ENCODE measurements at regions not wholly inside any gene's neighbourhood (a gene's known extent, or its start where the extent isn't known, plus 50 kb on each side); places are given as distances from the start of the nearest gene placed in this dataset.
"Not testable (repeated sequence)": the region's sequence is repeated elsewhere in the genome, so short reads cannot be mapped to it uniquely, and the experiment has no call there.

DNA sequence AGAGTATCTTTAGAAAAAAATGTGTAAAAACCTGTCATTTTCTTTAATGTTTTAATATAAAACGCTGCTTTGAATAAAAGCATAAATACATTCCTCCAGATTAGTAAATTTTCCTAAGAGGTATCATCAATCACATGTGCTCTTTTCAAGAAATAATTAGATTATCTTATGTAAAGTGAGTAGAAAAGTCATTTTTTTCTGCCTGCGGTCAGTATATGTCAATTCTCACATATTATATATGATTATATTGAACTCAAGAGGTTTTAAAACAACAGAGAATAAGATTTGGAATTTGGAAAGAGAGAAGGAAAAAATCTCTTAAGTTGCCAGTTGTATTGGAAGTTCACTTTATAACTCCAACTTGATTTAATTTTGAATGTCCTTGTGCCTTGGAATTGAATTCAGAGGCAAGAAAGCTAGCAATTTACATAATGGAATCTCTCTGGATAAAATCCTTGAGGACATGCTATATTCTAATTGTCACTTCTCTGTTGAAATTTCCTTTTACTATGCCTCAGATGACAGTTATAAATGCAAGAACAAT lies 740.1 kb upstream of the SPRY2 start:
- TF ChIP-seq, protein P1, sequence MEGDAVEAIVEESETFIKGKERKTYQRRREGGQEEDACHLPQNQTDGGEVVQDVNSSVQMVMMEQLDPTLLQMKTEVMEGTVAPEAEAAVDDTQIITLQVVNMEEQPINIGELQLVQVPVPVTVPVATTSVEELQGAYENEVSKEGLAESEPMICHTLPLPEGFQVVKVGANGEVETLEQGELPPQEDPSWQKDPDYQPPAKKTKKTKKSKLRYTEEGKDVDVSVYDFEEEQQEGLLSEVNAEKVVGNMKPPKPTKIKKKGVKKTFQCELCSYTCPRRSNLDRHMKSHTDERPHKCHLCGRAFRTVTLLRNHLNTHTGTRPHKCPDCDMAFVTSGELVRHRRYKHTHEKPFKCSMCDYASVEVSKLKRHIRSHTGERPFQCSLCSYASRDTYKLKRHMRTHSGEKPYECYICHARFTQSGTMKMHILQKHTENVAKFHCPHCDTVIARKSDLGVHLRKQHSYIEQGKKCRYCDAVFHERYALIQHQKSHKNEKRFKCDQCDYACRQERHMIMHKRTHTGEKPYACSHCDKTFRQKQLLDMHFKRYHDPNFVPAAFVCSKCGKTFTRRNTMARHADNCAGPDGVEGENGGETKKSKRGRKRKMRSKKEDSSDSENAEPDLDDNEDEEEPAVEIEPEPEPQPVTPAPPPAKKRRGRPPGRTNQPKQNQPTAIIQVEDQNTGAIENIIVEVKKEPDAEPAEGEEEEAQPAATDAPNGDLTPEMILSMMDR (conservative IDR thresholded peaks at IDR 0.05), result no peak
- no peak for TF ChIP-seq ZFX (IDR thresholded peaks at IDR 0.05)

DNA sequence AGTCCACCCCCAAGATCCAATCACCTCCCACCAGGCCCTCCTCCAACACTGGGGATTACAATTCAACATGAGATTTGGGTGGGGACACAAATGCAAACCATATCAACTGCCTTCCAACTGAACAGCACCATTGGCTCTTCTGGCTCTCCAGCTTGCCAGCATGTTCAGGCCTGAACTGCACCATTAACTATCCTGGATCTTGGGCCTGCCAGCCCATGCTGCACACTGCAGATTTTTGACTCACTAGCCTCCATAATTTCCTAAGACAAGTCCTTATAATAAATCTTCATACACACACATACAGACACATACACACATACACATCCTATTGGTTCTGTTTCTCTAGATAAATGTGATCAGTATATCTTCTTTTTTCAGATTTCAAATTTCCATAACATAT lies 737.1 kb upstream of the SPRY2 start:
- no peak overlapping the region for H3K27ac ChIP-seq
- TF ChIP-seq, protein P1 (conservative IDR thresholded peaks at IDR 0.05), result no peak
- TF ChIP-seq ZFX (IDR thresholded peaks at IDR 0.05), result no peak

More for the DNA sequence above, 740.1 kb upstream of the SPRY2 start:
- H3K27ac ChIP-seq, result no peak overlapping the region

GRCh38 chr13:81069822-81070221 lies 728.9 kb upstream of the SPRY2 start:
- H3K27ac ChIP-seq, result not testable (repeated sequence)

DNA sequence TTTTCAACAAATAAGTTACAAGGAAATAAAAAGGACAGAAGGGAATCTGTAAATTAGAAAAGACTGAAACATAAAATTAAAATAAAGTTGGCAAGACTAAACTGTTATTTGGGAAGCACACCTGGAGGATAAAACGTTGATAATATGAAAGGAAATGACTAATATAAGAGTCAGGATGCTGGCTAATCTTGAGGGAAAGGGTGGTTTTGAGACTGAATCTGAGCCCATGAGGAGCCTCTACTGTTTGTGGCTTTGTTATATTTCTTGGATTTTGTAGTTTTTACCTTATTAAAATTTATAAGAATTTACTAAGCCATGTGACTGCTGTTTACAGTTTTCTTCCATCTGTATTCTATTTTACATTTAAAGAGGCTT lies 718.0 kb upstream of the SPRY2 start:
- no peak for TF ChIP-seq ZFX (IDR thresholded peaks at IDR 0.05)
- TF ChIP-seq, protein P1 (conservative IDR thresholded peaks at IDR 0.05), result no peak
- no peak overlapping the region for H3K27ac ChIP-seq

DNA sequence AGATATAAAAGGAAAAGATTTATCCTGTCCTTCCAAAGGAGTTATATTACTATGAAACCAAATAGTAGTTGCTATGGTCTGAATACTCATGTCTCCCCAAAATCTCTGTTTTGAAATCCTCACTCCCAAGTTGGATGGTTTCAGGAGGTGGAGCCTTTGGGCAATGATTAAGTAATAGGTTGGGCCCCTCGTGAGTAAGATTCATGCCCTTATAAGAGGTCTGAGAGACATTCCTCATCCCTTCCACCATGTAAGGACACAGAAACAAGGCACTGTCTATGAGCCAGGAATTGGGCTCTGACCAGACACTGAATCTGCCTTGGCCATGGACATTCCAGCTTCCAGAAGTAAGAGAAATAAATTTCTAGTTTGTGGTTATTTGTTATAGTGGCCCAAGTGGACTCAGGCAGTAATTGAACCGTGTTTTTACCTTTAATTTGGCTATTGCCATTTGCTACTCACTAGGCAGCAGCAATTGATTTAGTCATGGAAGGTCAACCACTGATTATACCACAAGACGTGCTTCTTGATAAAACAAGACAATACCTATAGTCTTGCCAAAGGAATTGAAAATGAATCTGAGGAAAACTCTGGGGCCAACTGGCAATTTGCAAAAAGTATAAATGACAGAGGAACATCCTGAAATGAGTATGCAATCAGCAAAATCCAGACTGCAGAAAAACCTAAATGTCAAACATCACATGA lies 717.4 kb upstream of the SPRY2 start:
- TF ChIP-seq, protein P1 (conservative IDR thresholded peaks at IDR 0.05), result no peak
- no peak for TF ChIP-seq ZFX (IDR thresholded peaks at IDR 0.05)

DNA sequence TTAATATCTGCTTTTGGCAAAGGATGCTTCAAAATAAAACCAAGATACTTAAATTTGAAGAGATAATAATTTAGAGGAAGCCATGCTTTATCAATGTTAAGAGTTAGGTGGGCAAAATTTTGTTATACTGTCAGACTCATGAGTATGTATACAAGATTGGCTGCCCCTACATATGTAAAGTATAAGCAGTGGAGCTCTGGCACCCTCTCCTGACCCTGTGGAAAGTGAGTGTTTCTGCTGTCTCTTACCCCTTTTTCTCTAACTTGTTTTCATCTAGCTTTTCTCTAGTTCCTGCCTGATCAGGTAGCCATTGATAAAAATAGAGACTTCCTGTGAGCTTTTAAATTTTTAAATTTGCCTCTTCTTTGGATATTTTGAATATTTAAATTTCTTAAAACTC lies 710.9 kb upstream of the SPRY2 start:
- no peak for TF ChIP-seq ZFX (IDR thresholded peaks at IDR 0.05)
- TF ChIP-seq, protein P1 (conservative IDR thresholded peaks at IDR 0.05), result no peak
- no peak overlapping the region for H3K27ac ChIP-seq

More for the DNA sequence above, 717.4 kb upstream of the SPRY2 start:
- H3K27ac ChIP-seq, result no peak overlapping the region

GRCh38 chr13:81048026-81048461 lies 707.1 kb upstream of the SPRY2 start:
- no peak overlapping the region for H3K27ac ChIP-seq
- TF ChIP-seq, protein P1 (conservative IDR thresholded peaks at IDR 0.05), result no peak
- no peak for TF ChIP-seq ZFX (IDR thresholded peaks at IDR 0.05)

DNA sequence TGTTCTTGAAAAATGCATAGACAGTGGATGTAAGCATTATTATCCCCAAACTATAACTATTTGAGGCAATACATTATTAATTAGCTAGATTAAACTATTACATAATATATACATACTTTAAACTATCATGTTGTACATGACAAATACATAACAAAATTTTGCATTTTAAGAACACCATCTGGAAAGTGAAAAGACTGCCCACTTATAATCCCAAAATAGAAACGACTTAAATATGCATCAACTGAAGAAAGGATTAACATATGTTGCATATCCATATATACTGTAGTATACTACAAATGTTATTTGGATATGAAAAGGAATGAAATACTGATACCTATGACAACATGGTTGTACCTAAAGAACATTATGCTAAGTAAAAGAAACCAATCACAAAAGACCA lies 700.8 kb upstream of the SPRY2 start:
- TF ChIP-seq, protein P1 (conservative IDR thresholded peaks at IDR 0.05), result no peak
- no peak for TF ChIP-seq ZFX (IDR thresholded peaks at IDR 0.05)
- H3K27ac ChIP-seq, result no peak overlapping the region
